Ovary (tissue), 3 donors: ENCODE measurements at regions not wholly inside any gene's neighbourhood (a gene's known extent, or its start where the extent isn't known, plus 50 kb on each side); places are given as distances from the start of the nearest gene placed in this dataset.

Experiments
- CTCF ChIP-seq, 3 donors: fragments of 450-650 bp in 2 of 3; fragments of 200-600 bp in 1 of 3; IDR thresholded peaks; one replicate each; pipeline versions ENCODE4 v1.5.1 to v1.8.0; 2016 to 2022; ENCODE audit warnings: antibody characterized with exemption in 3 of 3, mild to moderate bottlenecking in 1 of 3
- EP300 ChIP-seq: sonication (generic); formaldehyde crosslinking; IDR thresholded peaks from one replicate; pipeline ENCODE4 v1.6.1; 2017; ENCODE audit warnings: antibody characterized with exemption
- donor health status: DM: no; HTN: no; CAD: no.

GRCh38 chr4:128649161-128649560, 160.3 kb upstream of the JADE1 start:
- TF ChIP-seq CTCF (IDR thresholded peaks at IDR 0.05) (no peak), EP300 (no peak)
